GM12878 (cell line): ENCODE measurements at regions not wholly inside any gene's neighbourhood (a gene's known extent, or its start where the extent isn't known, plus 50 kb on each side); places are given as distances from the start of the nearest gene placed in this dataset.
A peak's percentile ranks its signal among the peaks of the same experiment; 100 is the strongest.

ENCODE experiments used
- BHLHE40 ChIP-seq, 2 experiments: fragments of 450-650 bp in 1 of 2; IDR thresholded peaks; 2 replicates each; pipeline ENCODE4 v1.6.1; 2011 to 2017; ENCODE audit warnings: low read depth in 2 of 2, borderline replicate concordance in 1 of 2, improper control_type of control experiment in 1 of 2, low read length in 1 of 2, mild to moderate bottlenecking in 1 of 2
- BRCA1 ChIP-seq: IDR thresholded peaks from 2 replicates; pipeline ENCODE4 v1.6.1; 2011; ENCODE audit warnings: low read depth, low read length, improper control_type of control experiment
- EP300 ChIP-seq, 2 experiments: fragments of 150-350 bp in 1 of 2; IDR thresholded peaks; 2 replicates each; pipeline ENCODE4 v1.6.1; 2011 to 2012; ENCODE audit warnings: low read depth in 2 of 2, low read length in 2 of 2, borderline replicate concordance in 1 of 2, improper control_type of control experiment in 1 of 2, inconsistent platforms in 1 of 2; ENCODE audit not compliant: control insufficient read depth in 1 of 2
- ESRRA ChIP-seq: IDR thresholded peaks from 2 replicates; pipeline ENCODE4 v1.6.1; 2012; ENCODE audit warnings: mild to moderate bottlenecking, low read length, improper control_type of control experiment
- EZH2 ChIP-seq: IDR thresholded peaks from 2 replicates; pipeline ENCODE4 v1.6.1; 2012; ENCODE audit warnings: low read depth, mild to moderate bottlenecking, control low read depth, inconsistent platforms, low read length, borderline replicate concordance; ENCODE audit not compliant: control insufficient read depth
- LARP7 ChIP-seq: fragments of 450-650 bp; IDR thresholded peaks from 2 replicates; pipeline ENCODE4 v1.6.1; 2017; ENCODE audit warnings: mild to moderate bottlenecking
- MYB ChIP-seq: fragments of 150-350 bp; IDR thresholded peaks from 2 replicates; pipeline ENCODE4 v1.6.1; 2014; ENCODE audit warnings: mild to moderate bottlenecking, low read depth, low read length, borderline replicate concordance
- MYC ChIP-seq: IDR thresholded peaks from 2 replicates; pipeline ENCODE4 v1.6.1; 2011; ENCODE audit warnings: mild to moderate bottlenecking, low read length, moderate library complexity, inconsistent platforms; ENCODE audit not compliant: insufficient read depth, insufficient replicate concordance, insufficient read length, severe bottlenecking
- NFYB ChIP-seq: IDR thresholded peaks from 2 replicates; pipeline ENCODE4 v1.6.1; 2011; ENCODE audit warnings: low read depth, mild to moderate bottlenecking, low read length, improper control_type of control experiment, moderate library complexity; ENCODE audit not compliant: insufficient read depth
- RCOR1 ChIP-seq: conservative IDR thresholded peaks from 2 replicates; pipeline ENCODE4 v1.6.1; 2012; ENCODE audit warnings: low read depth, low read length, improper control_type of control experiment
- RELA ChIP-seq: fragments of 450-650 bp; IDR thresholded peaks from 2 replicates; pipeline ENCODE4 v1.8.0; 2014; ENCODE audit warnings: borderline replicate concordance; ENCODE audit not compliant: partially characterized antibody
- RFX5 ChIP-seq: IDR thresholded peaks from 2 replicates; pipeline ENCODE4 v1.6.1; 2011; ENCODE audit warnings: low read depth, low read length, improper control_type of control experiment
- SIN3A ChIP-seq: IDR thresholded peaks from 2 replicates; pipeline ENCODE4 v1.6.1; 2012; ENCODE audit warnings: low read depth, low read length, improper control_type of control experiment
- SREBF2 ChIP-seq: IDR thresholded peaks from 2 replicates; pipeline ENCODE4 v1.6.1; 2012; ENCODE audit warnings: mild to moderate bottlenecking, low read length
- STAT3 ChIP-seq: IDR thresholded peaks from 2 replicates; pipeline ENCODE4 v1.6.1; 2011; ENCODE audit warnings: low read depth, low read length, improper control_type of control experiment
- ZNF384 ChIP-seq: IDR thresholded peaks from 2 replicates; pipeline ENCODE4 v1.6.1; 2012; ENCODE audit warnings: low read depth, mild to moderate bottlenecking, low read length, improper control_type of control experiment, borderline replicate concordance
- TF ChIP-seq, protein P1 (sequence below): IDR thresholded peaks from 2 replicates; pipeline ENCODE4 v1.6.1; 2011; ENCODE audit warnings: mild to moderate bottlenecking, low read depth, low read length, moderate library complexity; ENCODE audit not compliant: insufficient replicate concordance
- TF ChIP-seq, protein P2 (sequence below): fragments of 150-350 bp; IDR thresholded peaks from 2 replicates; pipeline ENCODE4 v1.6.1; 2014; ENCODE audit warnings: mild to moderate bottlenecking, low read depth, low read length
- TF ChIP-seq, protein P3 (sequence below): fragments of 450-650 bp; IDR thresholded peaks from 2 replicates; pipeline ENCODE4 v1.6.1; 2017; ENCODE audit warnings: mild to moderate bottlenecking, low read depth, inconsistent platforms; ENCODE audit not compliant: poor library complexity, severe bottlenecking
- TF ChIP-seq, protein P4 (sequence below): IDR thresholded peaks from 2 replicates; pipeline ENCODE4 v1.6.1; 2012; ENCODE audit warnings: improper control_type of control experiment, low read depth, low read length; ENCODE audit not compliant: insufficient replicate concordance

DNA sequence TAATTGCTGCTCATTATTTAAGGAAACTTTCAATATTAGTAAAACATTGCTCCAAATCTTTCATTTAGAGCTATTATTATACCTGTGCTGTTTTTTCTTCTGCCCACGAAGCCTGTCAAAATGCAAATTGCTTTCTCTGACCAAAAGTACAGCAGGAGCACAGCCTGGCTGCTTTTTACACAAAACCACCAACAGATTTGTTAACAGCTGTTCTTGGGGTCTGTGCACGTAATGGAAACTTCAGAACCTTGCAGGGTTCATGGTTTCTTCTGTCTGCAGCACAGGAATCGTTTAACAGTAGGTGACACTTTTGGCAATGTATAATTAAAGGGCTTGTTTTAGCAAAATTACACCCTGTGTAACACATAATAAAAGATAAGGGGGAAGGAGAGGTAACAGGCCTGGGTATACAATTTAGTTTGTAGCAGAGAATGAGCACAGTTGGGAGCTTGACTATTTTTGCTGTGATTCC lies 447.3 kb downstream of the KCNJ3 start (continued):
- TF ChIP-seq, protein P1, sequence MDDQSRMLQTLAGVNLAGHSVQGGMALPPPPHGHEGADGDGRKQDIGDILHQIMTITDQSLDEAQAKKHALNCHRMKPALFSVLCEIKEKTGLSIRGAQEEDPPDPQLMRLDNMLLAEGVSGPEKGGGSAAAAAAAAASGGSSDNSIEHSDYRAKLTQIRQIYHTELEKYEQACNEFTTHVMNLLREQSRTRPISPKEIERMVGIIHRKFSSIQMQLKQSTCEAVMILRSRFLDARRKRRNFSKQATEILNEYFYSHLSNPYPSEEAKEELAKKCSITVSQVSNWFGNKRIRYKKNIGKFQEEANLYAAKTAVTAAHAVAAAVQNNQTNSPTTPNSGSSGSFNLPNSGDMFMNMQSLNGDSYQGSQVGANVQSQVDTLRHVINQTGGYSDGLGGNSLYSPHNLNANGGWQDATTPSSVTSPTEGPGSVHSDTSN: peak; percentile 63
- TF ChIP-seq RCOR1: peak; percentile 92; the same call in 1 of the 2 replicates
- TF ChIP-seq STAT3: peak; percentile 98
- TF ChIP-seq, protein P2, sequence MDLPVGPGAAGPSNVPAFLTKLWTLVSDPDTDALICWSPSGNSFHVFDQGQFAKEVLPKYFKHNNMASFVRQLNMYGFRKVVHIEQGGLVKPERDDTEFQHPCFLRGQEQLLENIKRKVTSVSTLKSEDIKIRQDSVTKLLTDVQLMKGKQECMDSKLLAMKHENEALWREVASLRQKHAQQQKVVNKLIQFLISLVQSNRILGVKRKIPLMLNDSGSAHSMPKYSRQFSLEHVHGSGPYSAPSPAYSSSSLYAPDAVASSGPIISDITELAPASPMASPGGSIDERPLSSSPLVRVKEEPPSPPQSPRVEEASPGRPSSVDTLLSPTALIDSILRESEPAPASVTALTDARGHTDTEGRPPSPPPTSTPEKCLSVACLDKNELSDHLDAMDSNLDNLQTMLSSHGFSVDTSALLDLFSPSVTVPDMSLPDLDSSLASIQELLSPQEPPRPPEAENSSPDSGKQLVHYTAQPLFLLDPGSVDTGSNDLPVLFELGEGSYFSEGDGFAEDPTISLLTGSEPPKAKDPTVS: no peak
- TF ChIP-seq BRCA1: no peak
- TF ChIP-seq NFYB: no peak
- TF ChIP-seq, protein P3, sequence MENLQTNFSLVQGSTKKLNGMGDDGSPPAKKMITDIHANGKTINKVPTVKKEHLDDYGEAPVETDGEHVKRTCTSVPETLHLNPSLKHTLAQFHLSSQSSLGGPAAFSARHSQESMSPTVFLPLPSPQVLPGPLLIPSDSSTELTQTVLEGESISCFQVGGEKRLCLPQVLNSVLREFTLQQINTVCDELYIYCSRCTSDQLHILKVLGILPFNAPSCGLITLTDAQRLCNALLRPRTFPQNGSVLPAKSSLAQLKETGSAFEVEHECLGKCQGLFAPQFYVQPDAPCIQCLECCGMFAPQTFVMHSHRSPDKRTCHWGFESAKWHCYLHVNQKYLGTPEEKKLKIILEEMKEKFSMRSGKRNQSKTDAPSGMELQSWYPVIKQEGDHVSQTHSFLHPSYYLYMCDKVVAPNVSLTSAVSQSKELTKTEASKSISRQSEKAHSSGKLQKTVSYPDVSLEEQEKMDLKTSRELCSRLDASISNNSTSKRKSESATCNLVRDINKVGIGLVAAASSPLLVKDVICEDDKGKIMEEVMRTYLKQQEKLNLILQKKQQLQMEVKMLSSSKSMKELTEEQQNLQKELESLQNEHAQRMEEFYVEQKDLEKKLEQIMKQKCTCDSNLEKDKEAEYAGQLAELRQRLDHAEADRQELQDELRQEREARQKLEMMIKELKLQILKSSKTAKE: peak; percentile 95
- no peak for TF ChIP-seq EZH2
- peak; percentile 98 to 100 for TF ChIP-seq EP300 (IDR thresholded peaks at IDR 0.05; ENCODE audit: borderline replicate concordance in 1 of 2, control insufficient read depth in 1 of 2, low read depth in 2 of 2, low read length in 2 of 2)
- TF ChIP-seq RELA: no peak
- TF ChIP-seq RFX5: no peak
- TF ChIP-seq LARP7: no peak
- TF ChIP-seq MYB: peak; percentile 93
- no peak for TF ChIP-seq SIN3A
- TF ChIP-seq, protein P4, sequence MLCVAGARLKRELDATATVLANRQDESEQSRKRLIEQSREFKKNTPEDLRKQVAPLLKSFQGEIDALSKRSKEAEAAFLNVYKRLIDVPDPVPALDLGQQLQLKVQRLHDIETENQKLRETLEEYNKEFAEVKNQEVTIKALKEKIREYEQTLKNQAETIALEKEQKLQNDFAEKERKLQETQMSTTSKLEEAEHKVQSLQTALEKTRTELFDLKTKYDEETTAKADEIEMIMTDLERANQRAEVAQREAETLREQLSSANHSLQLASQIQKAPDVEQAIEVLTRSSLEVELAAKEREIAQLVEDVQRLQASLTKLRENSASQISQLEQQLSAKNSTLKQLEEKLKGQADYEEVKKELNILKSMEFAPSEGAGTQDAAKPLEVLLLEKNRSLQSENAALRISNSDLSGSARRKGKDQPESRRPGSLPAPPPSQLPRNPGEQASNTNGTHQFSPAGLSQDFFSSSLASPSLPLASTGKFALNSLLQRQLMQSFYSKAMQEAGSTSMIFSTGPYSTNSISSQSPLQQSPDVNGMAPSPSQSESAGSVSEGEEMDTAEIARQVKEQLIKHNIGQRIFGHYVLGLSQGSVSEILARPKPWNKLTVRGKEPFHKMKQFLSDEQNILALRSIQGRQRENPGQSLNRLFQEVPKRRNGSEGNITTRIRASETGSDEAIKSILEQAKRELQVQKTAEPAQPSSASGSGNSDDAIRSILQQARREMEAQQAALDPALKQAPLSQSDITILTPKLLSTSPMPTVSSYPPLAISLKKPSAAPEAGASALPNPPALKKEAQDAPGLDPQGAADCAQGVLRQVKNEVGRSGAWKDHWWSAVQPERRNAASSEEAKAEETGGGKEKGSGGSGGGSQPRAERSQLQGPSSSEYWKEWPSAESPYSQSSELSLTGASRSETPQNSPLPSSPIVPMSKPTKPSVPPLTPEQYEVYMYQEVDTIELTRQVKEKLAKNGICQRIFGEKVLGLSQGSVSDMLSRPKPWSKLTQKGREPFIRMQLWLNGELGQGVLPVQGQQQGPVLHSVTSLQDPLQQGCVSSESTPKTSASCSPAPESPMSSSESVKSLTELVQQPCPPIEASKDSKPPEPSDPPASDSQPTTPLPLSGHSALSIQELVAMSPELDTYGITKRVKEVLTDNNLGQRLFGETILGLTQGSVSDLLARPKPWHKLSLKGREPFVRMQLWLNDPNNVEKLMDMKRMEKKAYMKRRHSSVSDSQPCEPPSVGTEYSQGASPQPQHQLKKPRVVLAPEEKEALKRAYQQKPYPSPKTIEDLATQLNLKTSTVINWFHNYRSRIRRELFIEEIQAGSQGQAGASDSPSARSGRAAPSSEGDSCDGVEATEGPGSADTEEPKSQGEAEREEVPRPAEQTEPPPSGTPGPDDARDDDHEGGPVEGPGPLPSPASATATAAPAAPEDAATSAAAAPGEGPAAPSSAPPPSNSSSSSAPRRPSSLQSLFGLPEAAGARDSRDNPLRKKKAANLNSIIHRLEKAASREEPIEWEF: peak; percentile 87
- peak; percentile 93 for TF ChIP-seq ZNF384
- TF ChIP-seq MYC: no peak
- TF ChIP-seq ESRRA: no peak
- TF ChIP-seq SREBF2: no peak
- peak; percentile 69 to 85; a peak in 3 of 4 replicates for TF ChIP-seq BHLHE40 (IDR thresholded peaks at IDR 0.05; ENCODE audit: borderline replicate concordance in 1 of 2, low read depth in 2 of 2, low read length in 1 of 2)
